ELR (cell line): ENCODE measurements at regions not wholly inside any gene's neighbourhood (a gene's known extent, or its start where the extent isn't known, plus 50 kb on each side); places are given as distances from the start of the nearest gene placed in this dataset.

Experiments used
- DNase-seq: peaks from one replicate; pipeline ENCODE4 v3.0.0-alpha.2; 2015; ENCODE audit warnings: low read depth

- DNase-seq = no peak
Measured at GRCh38 chrX:88416965-88417364, 330.1 kb upstream of the CPXCR1 start.

- no peak for DNase-seq
Measured at GRCh38 chrX:88424071-88424470, 323.0 kb upstream of the CPXCR1 start.

DNA sequence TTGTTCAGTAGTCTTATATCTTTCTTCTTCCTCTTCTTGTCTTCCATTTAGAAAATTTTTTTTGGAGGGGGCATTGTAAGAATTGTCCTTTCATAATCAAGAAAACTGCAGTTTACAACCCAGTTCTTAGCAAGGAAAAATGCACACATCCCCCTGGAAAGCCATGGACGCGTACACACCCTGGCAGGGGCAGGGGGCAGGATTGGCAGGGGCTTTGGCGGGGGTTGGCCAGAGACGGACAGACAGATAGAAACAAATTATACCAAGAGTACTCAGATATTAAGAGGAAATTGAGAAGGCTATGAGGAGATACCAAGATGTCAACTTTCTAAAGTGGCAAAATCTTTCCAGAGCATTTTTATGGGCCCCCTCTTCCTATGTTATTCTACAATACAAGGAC, 322.5 kb upstream of the CPXCR1 start:
- no peak for DNase-seq

GRCh38 chrX:88425739-88426138, 321.3 kb upstream of the CPXCR1 start:
- DNase-seq = no peak

GRCh38 chrX:88437563-88437962, 309.5 kb upstream of the CPXCR1 start:
- DNase-seq = no peak

DNA sequence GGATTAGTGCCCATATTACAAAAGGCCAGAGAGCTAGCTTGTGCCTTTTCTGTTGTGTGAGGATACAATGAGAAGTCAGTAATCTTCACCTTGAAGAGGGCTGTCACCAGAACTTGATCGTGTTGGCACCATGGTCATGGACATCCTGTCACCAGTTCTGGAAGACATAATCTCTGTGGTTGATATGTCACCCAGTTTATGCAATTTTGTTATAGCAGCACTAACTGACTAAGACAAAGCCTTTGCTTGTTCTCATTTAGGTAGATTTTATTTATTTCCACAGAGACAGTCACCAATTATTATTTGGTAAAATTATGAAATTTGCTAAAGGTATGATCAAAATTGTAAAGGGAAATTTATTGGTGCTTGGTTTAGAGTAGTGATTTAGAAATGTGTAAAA, 308.8 kb upstream of the CPXCR1 start:
- DNase-seq = no peak

- DNase-seq = no peak
Measured at GRCh38 chrX:88439935-88440334, 307.1 kb upstream of the CPXCR1 start.
